Rectal smooth muscle tissue (tissue), 1 donor: ENCODE measurements at regions not wholly inside any gene's neighbourhood (a gene's known extent, or its start where the extent isn't known, plus 50 kb on each side); places are given as distances from the start of the nearest gene placed in this dataset.

ENCODE experiments used
- H3K27ac ChIP-seq: one replicate; pipeline ENCODE4 v1.7.0; 2013; ENCODE audit warnings: low read depth, low read length, inconsistent platforms
- H3K27me3 ChIP-seq: one replicate; pipeline ENCODE4 v1.7.0; 2013; ENCODE audit warnings: low read length; ENCODE audit not compliant: control insufficient read depth, insufficient read depth
- H3K36me3 ChIP-seq: one replicate; pipeline ENCODE4 v1.7.0; 2013; ENCODE audit warnings: low read length; ENCODE audit not compliant: control insufficient read depth, insufficient read depth
- H3K4me1 ChIP-seq: one replicate; pipeline ENCODE4 v1.7.0; 2013; ENCODE audit warnings: low read length; ENCODE audit not compliant: control insufficient read depth, insufficient read depth
- H3K4me3 ChIP-seq: one replicate; pipeline ENCODE4 v1.7.0; 2013; ENCODE audit warnings: low read length
- H3K9ac ChIP-seq: one replicate; pipeline ENCODE4 v1.7.0; 2013; ENCODE audit warnings: low read length

DNA sequence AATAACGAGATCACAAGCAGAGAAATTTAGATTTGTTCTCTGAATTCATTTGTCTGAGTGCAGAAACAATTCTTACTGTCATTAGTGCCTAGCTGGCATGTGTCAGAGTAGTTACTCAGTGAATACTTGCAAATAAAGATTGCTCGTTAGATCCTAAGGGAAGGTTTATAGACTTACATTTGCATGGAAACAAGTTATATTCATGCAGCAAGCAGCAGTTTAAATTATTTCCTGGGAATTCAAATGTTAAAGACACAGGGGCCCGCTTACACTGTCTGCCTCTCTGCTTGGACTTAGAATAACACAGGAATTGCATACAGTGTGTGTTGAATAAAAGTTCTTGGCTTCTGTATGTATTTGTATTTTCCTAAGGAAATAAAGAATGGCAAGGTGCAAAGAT is 680.6 kb upstream of the NECTIN3 start:
- Histone ChIP-seq H3K36me3 (no peaks in the 10 kb centered on the region), H3K9ac (no peak overlapping the region), H3K4me1 (no peaks in the 10 kb centered on the region), H3K27ac (no peak overlapping the region), H3K4me3 (no peak overlapping the region), H3K27me3 (no peaks in the 10 kb centered on the region)

DNA sequence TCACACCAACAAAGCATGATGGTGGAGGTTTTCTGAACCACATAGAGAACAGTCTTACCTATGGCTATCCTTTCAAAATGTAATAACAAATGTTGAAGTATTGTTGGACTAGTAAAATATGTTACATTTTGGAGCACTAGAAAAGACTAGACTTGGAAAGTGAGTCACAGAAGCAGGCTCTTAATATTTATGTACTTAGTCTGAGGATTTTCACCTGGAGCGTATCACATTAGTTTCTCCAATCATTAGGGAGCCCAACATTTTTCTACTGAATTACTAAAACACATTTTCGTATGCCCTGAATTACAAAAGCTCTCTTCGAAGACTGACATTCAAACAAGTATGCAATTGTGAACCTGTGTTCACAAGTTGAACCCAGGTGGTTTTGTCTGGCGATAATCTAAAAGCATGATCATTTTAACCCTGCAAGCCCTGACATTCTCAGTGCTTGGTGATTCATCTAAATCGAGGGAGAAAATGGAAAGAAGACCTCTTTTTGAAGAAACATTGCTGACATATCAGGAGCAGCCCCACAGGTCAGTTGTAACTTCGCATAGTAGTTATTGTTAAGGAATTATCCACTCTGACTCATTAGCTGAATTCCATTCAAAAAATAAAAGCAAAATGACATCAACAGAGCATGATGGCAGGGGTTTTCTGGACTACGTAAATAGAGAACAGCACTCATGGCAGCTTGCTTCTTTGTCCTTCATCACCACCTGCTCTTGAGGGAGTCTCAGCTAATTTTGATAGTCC is 679.8 kb upstream of the NECTIN3 start:
- Histone ChIP-seq H3K27ac (no peak overlapping the region), H3K9ac (no peak overlapping the region), H3K27me3 (no peaks in the 10 kb centered on the region), H3K36me3 (no peaks in the 10 kb centered on the region), H3K4me1 (no peaks in the 10 kb centered on the region), H3K4me3 (no peak overlapping the region)

DNA sequence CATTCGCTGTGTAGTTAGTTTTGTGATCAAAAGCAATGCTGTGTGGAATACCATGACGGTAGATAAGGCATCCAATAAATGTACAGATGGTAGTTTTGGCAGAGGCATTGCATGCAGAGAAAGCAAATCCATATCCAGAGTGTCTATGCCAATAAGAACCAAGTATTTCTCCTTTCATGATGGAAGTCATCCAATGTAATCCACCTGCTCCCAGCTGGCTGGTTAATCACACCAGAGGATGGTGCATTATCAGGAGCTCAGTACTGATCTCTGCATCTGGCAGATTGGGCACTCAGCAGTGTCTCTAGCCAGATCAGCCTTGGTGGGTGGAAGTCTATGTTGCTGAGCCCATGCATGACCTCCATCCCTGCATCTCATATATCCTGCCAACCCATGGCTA is 677.7 kb upstream of the NECTIN3 start:
- H3K4me1 ChIP-seq = no peaks in the 10 kb centered on the region
- H3K9ac ChIP-seq = no peak overlapping the region

DNA sequence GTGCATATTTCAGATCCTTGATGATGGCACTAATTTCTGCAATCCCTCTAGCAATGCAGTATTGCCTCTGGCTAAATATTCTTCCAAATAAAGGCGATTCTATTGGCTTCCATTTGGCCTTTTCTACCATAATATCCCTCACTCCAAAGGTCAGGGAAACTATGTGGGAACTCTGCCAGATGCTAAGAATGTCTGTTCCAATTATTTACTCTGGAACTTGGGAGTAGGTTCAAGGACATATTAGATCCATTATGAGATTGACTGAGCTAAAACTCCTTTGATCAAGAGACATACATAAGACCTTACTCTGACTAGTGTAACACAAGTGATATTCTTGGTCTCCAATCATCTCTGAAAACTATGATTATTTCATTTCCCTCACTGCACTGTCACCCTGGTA is 674.5 kb upstream of the NECTIN3 start:
- Histone ChIP-seq H3K27ac (no peak overlapping the region), H3K36me3 (no peaks in the 10 kb centered on the region), H3K4me1 (no peaks in the 10 kb centered on the region), H3K4me3 (no peak overlapping the region), H3K9ac (no peak overlapping the region), H3K27me3 (no peaks in the 10 kb centered on the region)

More for the DNA sequence above, 677.7 kb upstream of the NECTIN3 start:
- Histone ChIP-seq H3K27me3 (no peaks in the 10 kb centered on the region), H3K4me3 (no peak overlapping the region), H3K36me3 (no peaks in the 10 kb centered on the region), H3K27ac (no peak overlapping the region)

DNA sequence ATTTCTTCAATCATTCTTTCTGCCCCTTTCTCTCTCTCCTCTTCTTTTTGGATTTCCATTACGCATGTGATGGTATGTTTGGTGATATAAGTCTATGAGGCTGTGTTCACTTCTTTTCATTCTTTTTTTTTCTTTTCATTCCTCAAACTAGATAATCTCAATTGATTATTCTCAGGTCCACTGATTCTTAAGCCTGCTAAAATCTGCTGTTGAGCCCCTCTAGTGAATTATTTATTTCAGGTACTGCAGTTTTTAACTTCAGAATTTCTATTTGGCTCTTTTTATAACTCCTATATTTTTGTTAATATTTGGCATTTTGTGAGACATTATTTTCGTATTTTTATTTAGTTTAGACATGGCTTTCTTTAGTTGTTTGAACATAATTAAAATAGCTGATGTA is 671.3 kb upstream of the NECTIN3 start:
- no peaks in the 10 kb centered on the region for H3K27me3 ChIP-seq
- H3K4me3 ChIP-seq = no peak overlapping the region
- no peak overlapping the region for H3K27ac ChIP-seq
- no peak overlapping the region for H3K9ac ChIP-seq
- H3K36me3 ChIP-seq = no peaks in the 10 kb centered on the region
- no peaks in the 10 kb centered on the region for H3K4me1 ChIP-seq

DNA sequence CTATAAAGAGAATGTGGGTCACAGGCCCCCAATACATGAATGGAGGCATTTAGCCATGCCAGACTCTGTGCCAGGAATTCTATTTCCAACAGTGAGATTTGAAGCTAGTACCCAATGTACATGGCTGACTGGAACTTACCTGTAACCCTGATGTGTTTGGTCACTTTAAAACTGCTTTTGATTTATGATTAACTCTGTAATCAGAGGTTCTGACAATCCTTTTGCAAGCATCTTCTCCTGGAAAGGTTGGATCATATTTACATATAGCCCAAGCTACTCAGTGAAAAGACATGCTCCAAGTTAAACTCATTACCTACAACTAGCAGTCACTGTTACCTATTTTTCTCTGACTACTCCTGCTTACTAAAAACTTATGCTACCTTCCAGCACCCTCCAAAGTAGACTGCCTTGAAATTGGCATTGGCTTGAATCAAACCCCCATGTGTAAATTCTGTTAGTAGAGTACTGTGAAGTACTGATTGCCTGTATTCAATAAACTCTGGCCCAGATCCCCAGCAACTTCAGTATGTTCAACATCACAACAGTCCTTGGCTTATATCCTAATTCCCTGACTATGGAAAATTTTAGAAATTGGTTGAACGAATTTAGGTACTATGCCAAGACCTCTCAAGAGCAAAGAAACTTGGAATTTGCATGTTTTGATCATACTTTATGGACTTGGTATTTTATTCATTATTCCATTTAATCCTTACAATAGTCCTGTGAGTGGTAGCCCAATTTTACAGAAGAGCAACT is 665.6 kb upstream of the NECTIN3 start:
- H3K36me3 ChIP-seq = no peaks in the 10 kb centered on the region
- no peaks in the 10 kb centered on the region for H3K4me1 ChIP-seq
- H3K9ac ChIP-seq = no peak overlapping the region
- H3K4me3 ChIP-seq = no peak overlapping the region
- H3K27ac ChIP-seq = no peak overlapping the region
- no peaks in the 10 kb centered on the region for H3K27me3 ChIP-seq

DNA sequence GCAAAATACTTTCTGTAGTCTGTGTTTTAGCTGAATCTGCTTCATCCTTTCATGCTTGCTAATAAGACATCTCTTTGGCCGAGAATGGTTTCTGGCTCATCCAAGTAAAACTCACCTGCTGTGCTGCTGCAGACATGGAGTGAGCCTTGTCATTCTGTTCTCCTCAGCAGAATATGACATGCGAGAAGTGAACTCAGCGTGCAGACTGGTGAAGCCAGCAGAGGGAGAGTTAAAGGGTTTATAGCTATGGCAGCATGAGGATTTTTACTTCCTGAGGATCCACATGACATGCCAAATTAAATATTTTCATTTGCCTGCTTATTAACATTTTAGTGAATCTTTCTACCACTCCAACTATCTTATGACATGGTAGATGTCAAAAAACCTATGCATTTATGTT is 658.4 kb upstream of the NECTIN3 start:
- no peaks in the 10 kb centered on the region for H3K27me3 ChIP-seq
- no peak overlapping the region for H3K4me3 ChIP-seq
- H3K9ac ChIP-seq = no peak overlapping the region
- no peaks in the 10 kb centered on the region for H3K36me3 ChIP-seq
- no peak overlapping the region for H3K27ac ChIP-seq
- no peaks in the 10 kb centered on the region for H3K4me1 ChIP-seq

DNA sequence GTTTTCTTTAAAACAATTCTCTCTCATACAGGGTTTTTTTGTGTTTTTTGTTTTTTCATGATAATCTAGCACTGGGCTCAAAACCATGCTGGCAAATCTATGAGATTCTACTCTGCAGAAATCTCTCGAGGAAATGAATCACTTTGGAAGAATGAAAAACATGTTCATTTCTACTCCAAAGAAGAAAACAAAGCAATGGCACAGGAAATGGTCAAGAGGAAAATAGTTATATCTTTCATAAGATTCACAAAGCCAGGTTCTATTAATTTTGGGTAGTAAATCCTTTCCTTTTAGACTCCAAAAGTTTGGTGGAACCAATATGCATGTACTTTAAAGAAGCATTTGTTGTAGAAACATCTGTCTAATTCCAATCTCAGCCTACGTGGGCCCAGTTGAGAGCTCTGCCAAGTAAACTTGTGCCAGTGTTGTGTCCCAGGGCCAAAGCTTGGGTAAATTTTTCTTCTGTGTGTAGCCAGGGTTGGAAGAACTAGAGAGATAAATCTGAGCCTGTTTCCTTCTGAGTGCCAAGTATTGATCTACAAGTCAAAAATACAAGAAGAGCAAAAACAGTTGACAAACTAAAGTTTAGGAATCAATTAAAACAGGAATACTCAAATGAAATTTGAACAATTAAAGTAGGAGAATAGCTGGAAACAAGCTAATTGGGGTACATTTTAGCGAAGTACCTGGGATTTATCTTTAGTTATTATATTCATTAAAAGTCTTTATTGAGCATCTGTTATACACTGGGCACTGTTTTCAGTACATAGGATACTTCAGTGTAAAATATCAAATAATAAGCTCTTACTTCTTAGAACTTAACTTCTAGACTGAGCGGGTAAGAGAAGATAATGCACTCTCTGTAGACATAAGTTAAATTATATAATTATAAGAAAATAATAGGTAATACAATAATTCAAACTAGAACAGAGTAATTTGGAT is 657.5 kb upstream of the NECTIN3 start:
- no peak overlapping the region for H3K9ac ChIP-seq
- H3K4me3 ChIP-seq = no peak overlapping the region
- H3K27me3 ChIP-seq = no peaks in the 10 kb centered on the region
- H3K36me3 ChIP-seq = no peaks in the 10 kb centered on the region
- H3K27ac ChIP-seq = no peak overlapping the region
- H3K4me1 ChIP-seq = no peaks in the 10 kb centered on the region

DNA sequence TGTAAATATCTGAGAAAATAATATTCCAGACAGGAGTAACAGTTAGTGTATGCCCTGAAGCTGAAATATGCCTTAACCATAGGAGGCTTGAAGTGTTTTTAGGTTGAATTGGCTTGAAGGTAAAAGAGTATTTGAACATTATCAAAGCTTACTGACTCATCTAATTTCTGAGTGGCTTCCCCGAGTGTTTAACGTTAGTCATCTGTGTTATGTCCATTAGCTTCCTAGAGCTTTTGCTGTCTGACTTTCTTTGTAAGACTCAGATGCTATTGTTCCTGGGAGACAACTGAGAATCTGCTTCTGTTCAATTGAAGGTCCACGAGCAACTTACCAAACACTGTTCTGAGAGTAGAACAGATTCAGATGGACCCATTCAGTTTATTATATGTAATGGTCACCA is 656.8 kb upstream of the NECTIN3 start:
- H3K27ac ChIP-seq = no peak overlapping the region
- no peaks in the 10 kb centered on the region for H3K4me1 ChIP-seq
- no peaks in the 10 kb centered on the region for H3K36me3 ChIP-seq
- H3K27me3 ChIP-seq = no peaks in the 10 kb centered on the region
- H3K9ac ChIP-seq = no peak overlapping the region
- no peak overlapping the region for H3K4me3 ChIP-seq

DNA sequence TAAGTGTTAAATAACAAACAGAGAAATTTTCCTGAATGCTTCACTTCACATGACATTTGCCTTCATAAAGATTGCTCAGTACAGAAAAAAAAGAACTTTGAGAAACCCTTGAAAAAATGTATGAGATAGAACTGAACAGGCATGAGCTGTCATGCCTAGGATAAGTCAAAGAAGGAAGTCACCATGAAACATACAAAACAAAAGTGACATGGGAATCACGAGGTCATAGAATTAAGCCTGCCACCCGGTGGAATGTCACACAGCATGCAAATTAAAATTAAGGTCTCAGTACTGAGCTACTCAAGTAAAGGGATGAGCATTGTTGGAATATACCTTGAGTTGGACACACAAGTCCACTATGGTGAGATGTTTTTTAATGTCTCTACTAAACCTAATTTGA is 652.5 kb upstream of the NECTIN3 start:
- no peaks in the 10 kb centered on the region for H3K36me3 ChIP-seq
- H3K4me1 ChIP-seq = no peaks in the 10 kb centered on the region
- H3K27me3 ChIP-seq = no peaks in the 10 kb centered on the region
- no peak overlapping the region for H3K9ac ChIP-seq
- no peak overlapping the region for H3K4me3 ChIP-seq
- no peak overlapping the region for H3K27ac ChIP-seq

DNA sequence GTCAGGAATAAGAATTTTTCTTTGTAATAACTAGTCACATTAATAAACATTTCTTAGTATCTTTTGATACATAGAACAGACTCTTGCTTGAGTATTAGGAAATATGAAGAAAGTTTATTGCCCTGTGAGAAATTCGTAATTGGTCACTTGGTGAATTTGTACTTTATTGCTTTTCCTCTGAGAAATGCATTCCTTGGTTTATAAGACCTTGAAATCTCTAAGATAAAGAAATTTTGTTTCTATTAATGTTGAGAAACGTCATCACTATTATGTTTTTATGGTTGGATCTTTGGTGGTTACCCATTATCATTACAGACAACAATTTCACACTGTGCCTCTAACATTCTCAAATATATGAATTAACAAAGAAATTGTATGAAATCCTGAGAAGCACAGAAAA is 652.0 kb upstream of the NECTIN3 start:
- Histone ChIP-seq H3K4me3 (no peak overlapping the region), H3K9ac (no peak overlapping the region), H3K4me1 (no peaks in the 10 kb centered on the region)

DNA sequence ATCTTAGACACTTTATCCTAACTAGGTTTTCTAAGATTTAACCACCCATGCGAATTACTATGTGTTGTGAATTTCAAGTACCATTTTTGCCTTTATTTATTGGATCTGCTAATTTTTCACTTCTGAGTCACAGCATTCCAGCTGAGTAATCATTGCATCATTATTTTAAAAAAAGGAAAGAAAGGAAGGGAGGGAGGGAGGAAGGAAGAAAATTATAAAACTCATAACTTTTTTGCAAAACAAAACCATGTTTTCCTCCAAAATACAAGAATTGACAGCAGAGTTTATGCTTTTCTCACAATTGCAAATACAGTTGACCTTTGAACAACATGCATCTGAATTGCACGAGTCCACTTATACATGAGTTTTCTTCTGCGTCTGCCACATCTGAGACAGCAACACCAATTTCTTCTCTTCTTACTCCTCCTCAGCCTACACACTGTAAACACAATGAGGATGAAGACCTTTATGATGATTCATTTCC is 651.4 kb upstream of the NECTIN3 start:
- Histone ChIP-seq H3K4me3 (no peak overlapping the region), H3K9ac (no peak overlapping the region), H3K4me1 (no peaks in the 10 kb centered on the region)

More for the DNA sequence above, 652.0 kb upstream of the NECTIN3 start:
- H3K27me3 ChIP-seq = no peaks in the 10 kb centered on the region
- no peak overlapping the region for H3K27ac ChIP-seq
- H3K36me3 ChIP-seq = no peaks in the 10 kb centered on the region

More for the DNA sequence above, 651.4 kb upstream of the NECTIN3 start:
- no peaks in the 10 kb centered on the region for H3K36me3 ChIP-seq
- H3K27me3 ChIP-seq = no peaks in the 10 kb centered on the region
- no peak overlapping the region for H3K27ac ChIP-seq
